HepG2 (cell line): ENCODE measurements at regions not wholly inside any gene's neighbourhood (a gene's known extent, or its start where the extent isn't known, plus 50 kb on each side); places are given as distances from the start of the nearest gene placed in this dataset.

Source experiments
- NFIC ChIP-seq: IDR thresholded peaks from 2 replicates; pipeline ENCODE4 v1.6.1; 2012; ENCODE audit warnings: mild to moderate bottlenecking, low read length, inconsistent platforms
- PHF20 ChIP-seq: sonication (generic); formaldehyde crosslinking; IDR thresholded peaks from 2 replicates; pipeline ENCODE4 v1.5.0; 2020; ENCODE audit warnings: mild to moderate bottlenecking, missing genetic modification reagents
- ZNF879 ChIP-seq: sonication (generic); formaldehyde crosslinking; IDR thresholded peaks from 2 replicates; pipeline ENCODE4 v1.8.1; 2023; ENCODE audit warnings: missing genetic modification reagents
- TF ChIP-seq, protein P1 (sequence below): sonication (generic); formaldehyde crosslinking; IDR thresholded peaks from 2 replicates; pipeline ENCODE4 v1.9.0; 2021; ENCODE audit warnings: missing genetic modification reagents, borderline replicate concordance

DNA sequence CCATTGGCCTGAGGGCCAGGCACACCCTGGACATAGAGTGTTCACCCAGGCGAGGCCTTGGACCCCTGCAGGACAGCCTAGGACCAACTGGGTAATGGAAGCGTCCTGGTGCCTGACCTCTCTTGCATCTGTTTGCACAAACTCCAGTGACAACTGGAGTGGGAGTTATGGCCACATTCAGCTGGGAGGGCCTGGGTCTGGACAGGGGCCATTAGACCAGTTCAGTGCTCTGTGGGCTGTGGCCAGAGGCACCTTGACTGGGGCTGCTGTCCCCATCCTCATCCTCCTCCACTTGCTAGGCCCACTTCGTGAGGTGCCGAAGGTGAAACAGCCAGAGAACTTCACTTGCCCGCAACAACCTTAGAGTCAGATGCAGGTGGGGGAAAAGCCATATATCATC lies 372.7 kb upstream of the IRX1 start:
- TF ChIP-seq ZNF879 (CRISPR knock-in tag) (no peak), PHF20 (CRISPR knock-in tag) (no peak), NFIC (no peak)
- TF ChIP-seq, protein P1, sequence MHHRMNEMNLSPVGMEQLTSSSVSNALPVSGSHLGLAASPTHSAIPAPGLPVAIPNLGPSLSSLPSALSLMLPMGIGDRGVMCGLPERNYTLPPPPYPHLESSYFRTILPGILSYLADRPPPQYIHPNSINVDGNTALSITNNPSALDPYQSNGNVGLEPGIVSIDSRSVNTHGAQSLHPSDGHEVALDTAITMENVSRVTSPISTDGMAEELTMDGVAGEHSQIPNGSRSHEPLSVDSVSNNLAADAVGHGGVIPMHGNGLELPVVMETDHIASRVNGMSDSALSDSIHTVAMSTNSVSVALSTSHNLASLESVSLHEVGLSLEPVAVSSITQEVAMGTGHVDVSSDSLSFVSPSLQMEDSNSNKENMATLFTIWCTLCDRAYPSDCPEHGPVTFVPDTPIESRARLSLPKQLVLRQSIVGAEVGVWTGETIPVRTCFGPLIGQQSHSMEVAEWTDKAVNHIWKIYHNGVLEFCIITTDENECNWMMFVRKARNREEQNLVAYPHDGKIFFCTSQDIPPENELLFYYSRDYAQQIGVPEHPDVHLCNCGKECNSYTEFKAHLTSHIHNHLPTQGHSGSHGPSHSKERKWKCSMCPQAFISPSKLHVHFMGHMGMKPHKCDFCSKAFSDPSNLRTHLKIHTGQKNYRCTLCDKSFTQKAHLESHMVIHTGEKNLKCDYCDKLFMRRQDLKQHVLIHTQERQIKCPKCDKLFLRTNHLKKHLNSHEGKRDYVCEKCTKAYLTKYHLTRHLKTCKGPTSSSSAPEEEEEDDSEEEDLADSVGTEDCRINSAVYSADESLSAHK (CRISPR knock-in tag): no peak
